Effector memory CD8-positive, alpha-beta T cell (primary cell): ENCODE measurements at regions not wholly inside any gene's neighbourhood (a gene's known extent, or its start where the extent isn't known, plus 50 kb on each side); places are given as distances from the start of the nearest gene placed in this dataset.
"Not testable (repeated sequence)": the region's sequence is repeated elsewhere in the genome, so short reads cannot be mapped to it uniquely, and the experiment has no call there.

Experiments
- ATAC-seq: fragments of 150-1000 bp; cut with Tn5 transposase; replicated peaks from 2 replicates; pipeline ENCODE4 v1.10.0; 2021; ENCODE audit warnings: mild to moderate bottlenecking, moderate library complexity
- DNase-seq, 3 experiments: peaks; one replicate each; pipeline ENCODE4 v3.0.0; 2021
- H3K27ac Mint-ChIP-seq, 2 donors: one replicate each; pipeline ENCODE4 v1.8.0; 2022; ENCODE audit warnings: mild to moderate bottlenecking in 2 of 2, mixed read lengths in 2 of 2, moderate library complexity in 2 of 2
- H3K27me3 Mint-ChIP-seq, 2 donors: one replicate each; pipeline ENCODE4 v1.8.0; 2022; ENCODE audit warnings: mixed read lengths in 2 of 2
- H3K36me3 Mint-ChIP-seq: one replicate; pipeline ENCODE4 v1.8.0; 2022; ENCODE audit warnings: mild to moderate bottlenecking, moderate library complexity, mixed read lengths; ENCODE audit not compliant: insufficient read depth
- H3K4me1 Mint-ChIP-seq, 2 donors: one replicate each; pipeline ENCODE4 v1.8.0; 2022; ENCODE audit warnings: low read depth in 2 of 2, mixed read lengths in 2 of 2
- H3K4me3 Mint-ChIP-seq, 2 donors: one replicate each; pipeline ENCODE4 v1.8.0; 2022; ENCODE audit warnings: mild to moderate bottlenecking in 2 of 2, mixed read lengths in 2 of 2, moderate library complexity in 2 of 2
- H3K9me3 Mint-ChIP-seq, 2 donors: one replicate each; pipeline ENCODE4 v1.8.0; 2022; ENCODE audit warnings: mixed read lengths in 2 of 2

GRCh38 chr10:3333426-3333825 lies 160.8 kb upstream of the PITRM1 start:
- no peak for ATAC-seq
- no peaks in the 10 kb centered on the region for H3K9me3 Mint-ChIP-seq
- no peak overlapping the region for H3K27ac Mint-ChIP-seq
- no peaks in the 10 kb centered on the region for H3K36me3 Mint-ChIP-seq
- no peak for DNase-seq
- no peak overlapping the region for H3K4me3 Mint-ChIP-seq
- H3K27me3 Mint-ChIP-seq: peaks cover 25 to 37% of the 10 kb centered on the region in 2 donors
- no peaks in the 10 kb centered on the region for H3K4me1 Mint-ChIP-seq

DNA sequence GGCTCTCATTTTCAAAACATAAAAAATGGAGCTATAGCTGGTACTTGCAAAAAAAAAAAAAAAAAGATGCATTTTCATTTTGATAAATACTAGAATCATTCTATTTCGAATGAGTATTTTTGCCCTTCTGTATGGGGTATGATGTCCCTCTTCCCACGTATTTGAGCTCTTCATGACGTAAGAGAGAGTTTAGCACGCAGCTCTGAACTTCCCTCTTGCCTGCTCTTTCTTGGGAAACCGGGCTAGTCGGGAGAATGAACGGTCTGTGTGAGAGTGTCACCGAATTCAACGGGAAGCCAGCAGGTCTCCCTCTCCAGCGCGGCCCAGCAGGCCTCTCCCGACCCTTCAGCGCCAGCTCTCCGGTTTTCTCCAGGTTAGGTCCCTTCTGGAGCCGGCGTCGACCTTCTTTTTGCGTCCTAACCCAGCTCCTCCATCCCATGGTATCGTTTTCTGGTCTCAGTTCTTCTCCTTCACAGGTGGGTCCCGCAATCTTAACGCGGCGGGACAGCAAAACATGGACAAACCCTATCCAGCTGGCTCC lies 159.2 kb upstream of the PITRM1 start:
- Mint-ChIP-seq H3K27ac (no peak overlapping the region), H3K36me3 (no peaks in the 10 kb centered on the region), H3K9me3 (no peaks in the 10 kb centered on the region), H3K4me1 (no peaks in the 10 kb centered on the region), H3K27me3 (peaks cover 25 to 37% of the 10 kb centered on the region in 2 donors), H3K4me3 (no peak overlapping the region)
- no peak for ATAC-seq
- no peak for DNase-seq

- Mint-ChIP-seq H3K4me1 (peaks cover 0 to 2% of the 10 kb centered on the region in 2 donors), H3K27me3 (peaks cover 25 to 37% of the 10 kb centered on the region in 2 donors), H3K9me3 (no peaks in the 10 kb centered on the region), H3K36me3 (no peaks in the 10 kb centered on the region), H3K4me3 (no peak overlapping the region), H3K27ac (no peak overlapping the region)
- no peak for ATAC-seq
- no peak for DNase-seq
Observed at GRCh38 chr10:3331187-3331586, 158.6 kb upstream of the PITRM1 start.

- H3K36me3 Mint-ChIP-seq: no peaks in the 10 kb centered on the region
- no peaks in the 10 kb centered on the region for H3K9me3 Mint-ChIP-seq
- no peak overlapping the region for H3K27ac Mint-ChIP-seq
- no peak for ATAC-seq
- H3K4me3 Mint-ChIP-seq: no peak overlapping the region
- peaks cover 25 to 37% of the 10 kb centered on the region in 2 donors for H3K27me3 Mint-ChIP-seq
- no peak for DNase-seq
- peaks cover 0 to 3% of the 10 kb centered on the region in 2 donors for H3K4me1 Mint-ChIP-seq
Observed at GRCh38 chr10:3330663-3331062, 158.1 kb upstream of the PITRM1 start.

DNA sequence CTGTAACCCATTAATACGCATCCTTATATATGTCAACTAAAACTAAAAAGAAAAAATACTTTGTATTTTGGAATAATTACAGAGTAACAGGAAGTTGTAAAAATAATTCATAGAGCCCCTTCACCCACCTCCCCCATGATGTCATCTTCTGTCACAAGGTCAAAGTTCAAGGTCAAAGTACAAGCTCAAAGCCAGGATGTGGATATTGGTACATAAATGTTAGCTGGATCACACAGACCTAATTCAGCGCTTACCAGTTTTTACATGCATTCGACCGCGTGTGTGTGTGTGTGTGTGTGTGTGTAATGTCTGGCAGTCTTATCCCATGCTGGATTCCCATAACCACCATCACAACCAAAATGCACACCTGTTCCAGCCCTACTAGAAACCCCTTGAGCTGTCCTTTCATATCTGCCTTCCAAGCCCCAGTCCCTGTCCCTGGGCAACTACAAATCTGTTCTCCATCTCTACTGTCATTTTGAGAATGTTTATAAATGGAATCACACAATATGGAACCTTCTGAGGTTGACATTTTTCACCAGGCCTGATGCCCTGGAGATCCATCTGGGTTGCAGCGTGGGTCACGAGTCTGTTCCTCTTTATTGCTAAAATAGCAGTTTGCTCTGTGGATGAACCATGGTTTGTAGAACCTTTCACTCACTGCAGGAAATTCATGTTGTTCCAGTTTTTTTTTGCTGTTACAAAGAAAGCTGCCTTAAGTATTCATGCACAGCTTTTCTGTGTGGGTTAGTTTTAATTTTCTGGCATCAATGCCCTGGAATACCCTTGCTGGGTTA lies 153.6 kb upstream of the PITRM1 start:
- ATAC-seq: no peak
- Mint-ChIP-seq H3K36me3 (no peaks in the 10 kb centered on the region), H3K27ac (peak overlapping the region in 1 of 2 donors; percentile 41), H3K4me3 (peak overlapping the region in 1 of 2 donors; percentile 38), H3K27me3 (peaks cover 2 to 14% of the 10 kb centered on the region in 2 donors), H3K9me3 (no peaks in the 10 kb centered on the region), H3K4me1 (peaks cover 7 to 17% of the 10 kb centered on the region in 2 donors)
- DNase-seq: no peak

GRCh38 chr10:3324612-3325038 lies 152.0 kb upstream of the PITRM1 start:
- DNase-seq (no peak), ATAC-seq (peak; percentile 59)
- Mint-ChIP-seq H3K4me1 (peaks cover 7 to 17% of the 10 kb centered on the region in 2 donors), H3K27me3 (no peaks in the 10 kb centered on the region), H3K9me3 (no peaks in the 10 kb centered on the region), H3K27ac (peak overlapping the region; percentile 83 to 93), H3K36me3 (no peaks in the 10 kb centered on the region), H3K4me3 (peak overlapping the region; percentile 53 to 79)

DNA sequence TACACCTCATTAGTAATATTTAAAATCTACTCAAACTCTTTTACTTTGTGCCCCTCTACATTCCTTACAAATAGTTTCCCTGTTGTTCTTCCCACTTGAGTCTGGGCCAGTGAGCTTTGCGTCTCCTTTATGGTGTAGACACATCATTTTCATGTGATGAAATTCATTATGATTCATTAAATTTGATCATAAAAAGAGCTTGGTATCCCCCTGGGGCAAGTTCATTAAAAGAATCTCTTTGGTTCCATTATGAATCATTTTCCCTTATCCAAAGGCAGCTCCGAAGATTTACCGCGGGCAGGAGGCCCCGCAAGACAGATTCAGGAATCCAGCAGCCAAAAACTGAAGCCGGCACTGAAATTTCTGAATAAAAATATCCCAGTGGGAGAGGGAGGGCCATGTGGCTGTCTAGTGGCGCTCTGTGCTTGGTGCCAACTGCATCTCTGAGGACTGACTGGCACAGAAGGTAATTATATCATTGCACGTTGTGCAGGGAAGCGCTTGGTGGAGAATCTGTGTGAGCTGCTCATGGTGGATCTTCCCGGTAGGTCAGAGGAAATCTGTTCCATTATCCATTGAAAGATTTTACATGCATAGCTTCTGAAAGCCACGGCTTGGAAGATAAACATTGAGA lies 151.4 kb upstream of the PITRM1 start:
- Mint-ChIP-seq H3K27ac (peak overlapping the region; percentile 83 to 93), H3K36me3 (no peaks in the 10 kb centered on the region), H3K9me3 (no peaks in the 10 kb centered on the region), H3K27me3 (peaks cover 3 to 5% of the 10 kb centered on the region in 2 donors), H3K4me3 (peak overlapping the region; percentile 53 to 79), H3K4me1 (peaks cover 9 to 17% of the 10 kb centered on the region in 2 donors)
- ATAC-seq (no peak), DNase-seq (no peak)

DNA sequence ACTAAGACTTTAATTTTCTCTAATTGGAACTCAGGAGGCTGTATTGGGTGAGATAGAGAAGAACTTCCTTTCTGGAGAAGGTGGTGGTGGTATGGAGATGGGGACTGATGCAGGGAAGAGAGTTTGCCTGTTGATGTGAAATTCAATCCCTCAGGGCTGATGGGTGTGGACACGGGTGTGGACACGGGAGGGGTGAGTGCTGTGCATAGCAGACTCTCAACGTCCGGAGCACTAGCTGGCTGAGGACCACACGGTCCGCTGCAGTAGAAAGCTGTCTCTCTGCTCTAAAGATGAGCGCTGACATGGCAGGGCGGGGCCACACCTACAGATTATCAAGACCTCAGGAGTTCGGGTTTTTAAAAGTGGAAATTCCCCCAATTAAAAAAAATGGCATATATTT lies 148.5 kb upstream of the PITRM1 start:
- ATAC-seq: no peak
- no peaks in the 10 kb centered on the region for H3K9me3 Mint-ChIP-seq
- peaks cover 11 to 14% of the 10 kb centered on the region in 2 donors for H3K4me1 Mint-ChIP-seq
- no peak overlapping the region for H3K4me3 Mint-ChIP-seq
- H3K27me3 Mint-ChIP-seq: peaks cover 16 to 24% of the 10 kb centered on the region in 2 donors
- H3K36me3 Mint-ChIP-seq: no peaks in the 10 kb centered on the region
- no peak for DNase-seq
- no peak overlapping the region for H3K27ac Mint-ChIP-seq

DNA sequence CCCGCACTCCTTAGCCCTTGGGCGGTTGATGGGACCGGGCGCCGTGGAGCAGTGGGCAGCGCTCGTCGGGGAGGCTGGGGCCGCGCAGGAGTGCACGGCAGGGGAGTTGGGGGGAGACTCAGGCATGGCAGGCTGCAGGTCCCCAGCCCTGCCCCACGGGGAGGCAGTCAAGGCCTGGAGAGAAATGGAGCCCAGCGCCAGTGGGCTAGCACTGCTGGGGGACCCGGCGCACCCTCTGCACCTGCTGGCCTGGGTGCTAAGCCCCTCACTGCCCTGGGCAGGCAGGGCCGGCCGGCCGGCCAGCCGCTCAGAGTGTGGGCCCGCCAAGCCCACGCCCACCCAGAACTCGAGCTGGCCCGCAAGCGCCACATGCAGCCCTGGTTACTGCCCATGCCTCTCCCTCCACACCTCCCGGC lies 147.2 kb upstream of the PITRM1 start:
- H3K4me3 Mint-ChIP-seq: no peak overlapping the region
- ATAC-seq (no peak), DNase-seq (no peak)
- H3K4me1 Mint-ChIP-seq: peaks cover 10 to 12% of the 10 kb centered on the region in 2 donors
- H3K36me3 Mint-ChIP-seq: no peaks in the 10 kb centered on the region
- no peak overlapping the region for H3K27ac Mint-ChIP-seq
- peaks cover 17 to 25% of the 10 kb centered on the region in 2 donors for H3K27me3 Mint-ChIP-seq
- no peaks in the 10 kb centered on the region for H3K9me3 Mint-ChIP-seq

- not testable (repeated sequence) for H3K9me3 Mint-ChIP-seq, DNase-seq, ATAC-seq, H3K27ac Mint-ChIP-seq, H3K4me3 Mint-ChIP-seq, H3K36me3 Mint-ChIP-seq, H3K4me1 Mint-ChIP-seq
- H3K27me3 Mint-ChIP-seq: peaks cover 30 to 39% of the 10 kb centered on the region in 2 donors
Observed at GRCh38 chr10:3318480-3318807, 145.9 kb upstream of the PITRM1 start.

- not testable (repeated sequence) for H3K9me3 Mint-ChIP-seq, H3K4me1 Mint-ChIP-seq, ATAC-seq, H3K4me3 Mint-ChIP-seq, DNase-seq, H3K36me3 Mint-ChIP-seq, H3K27ac Mint-ChIP-seq
- peaks cover 36 to 45% of the 10 kb centered on the region in 2 donors for H3K27me3 Mint-ChIP-seq
Observed at GRCh38 chr10:3317553-3318479, 145.2 kb upstream of the PITRM1 start.

DNA sequence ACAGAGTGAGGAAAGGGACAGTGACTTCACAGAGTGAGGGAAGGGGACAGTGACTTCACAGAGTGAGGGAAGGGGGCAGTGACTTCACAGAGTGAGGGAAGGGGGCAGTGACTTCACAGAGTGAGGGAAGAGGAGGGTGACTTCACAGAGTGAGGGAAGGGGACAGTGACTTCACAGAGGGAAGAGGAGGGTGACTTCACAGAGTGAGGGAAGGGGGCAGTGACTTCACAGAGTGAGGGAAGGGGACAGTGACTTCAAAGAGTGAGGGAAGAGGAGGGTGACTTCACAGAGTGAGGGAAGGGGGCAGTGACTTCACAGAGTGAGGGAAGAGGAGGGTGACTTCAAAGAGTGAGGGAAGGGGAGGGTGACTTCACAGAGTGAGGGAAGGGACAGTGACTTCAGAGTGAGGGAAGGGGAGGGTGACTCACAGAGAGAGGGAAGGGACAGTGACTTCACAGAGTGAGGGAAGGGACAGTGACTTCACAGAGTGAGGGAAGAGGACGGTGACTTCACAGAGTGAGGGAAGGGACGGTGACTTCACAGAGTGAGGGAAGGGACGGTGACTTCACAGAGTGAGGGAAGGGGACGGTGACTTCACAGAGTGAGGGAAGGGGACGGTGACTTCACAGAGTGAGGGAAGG lies 142.0 kb upstream of the PITRM1 start:
- H3K4me1 Mint-ChIP-seq, DNase-seq, ATAC-seq, H3K4me3 Mint-ChIP-seq, H3K36me3 Mint-ChIP-seq, H3K9me3 Mint-ChIP-seq: not testable (repeated sequence)
- Mint-ChIP-seq H3K27ac (peak overlapping the region; percentile 24 to 47), H3K27me3 (peaks cover 46 to 67% of the 10 kb centered on the region in 2 donors)
